CD4-positive, alpha-beta T cell (primary cell): ENCODE measurements at regions not wholly inside any gene's neighbourhood (a gene's known extent, or its start where the extent isn't known, plus 50 kb on each side); places are given as distances from the start of the nearest gene placed in this dataset.

ENCODE experiments used
- ATAC-seq: fragments of 200-7000 bp; cut with Tn5 transposase; one replicate; pipeline ENCODE4 v1.10.0; 2022; ENCODE audit warnings: mild to moderate bottlenecking; ENCODE audit not compliant: poor library complexity
- CTCF ChIA-PET: fragments of 350-600 bp; sonication (Branson Sonifier 250); formaldehyde crosslinking; loops from one replicate; lab custom pipeline; 2021; ENCODE audit warnings: antibody characterized with exemption, inconsistent platforms; lab: Charles Lee
- POLR2A ChIA-PET: fragments of 350-600 bp; sonication (Branson Sonifier 250); formaldehyde crosslinking; loops from one replicate; lab custom pipeline; 2021; ENCODE audit warnings: antibody characterized with exemption, inconsistent platforms; lab: Charles Lee
- DNase-seq, 14 experiments: peaks; one replicate each; pipeline ENCODE4 v3.0.0-alpha.2; 2013 to 2020; ENCODE audit warnings: mixed read lengths in 2 of 14
- H3K27ac ChIP-seq, 2 donors: one replicate each; pipeline versions ENCODE4 v1.5.1 to v1.7.0; 2013; ENCODE audit warnings: low read length in 2 of 2, low read depth in 1 of 2, mild to moderate bottlenecking in 1 of 2
- H3K27me3 ChIP-seq, 2 experiments: 1 replicate in 1 of 2; 2 replicates in 1 of 2; pipeline versions ENCODE4 v1.6.1 to v1.7.0; 2013; ENCODE audit warnings: low read length in 2 of 2, control low read depth in 1 of 2, mild to moderate bottlenecking in 1 of 2, moderate library complexity in 1 of 2; ENCODE audit not compliant: insufficient read depth in 2 of 2, control insufficient read depth in 1 of 2
- H3K36me3 ChIP-seq: one replicate; pipeline ENCODE4 v1.6.1; 2013; ENCODE audit warnings: low read length, control low read depth; ENCODE audit not compliant: insufficient read depth
- H3K4me1 ChIP-seq: one replicate; pipeline ENCODE4 v1.6.1; 2013; ENCODE audit warnings: low read length, control low read depth; ENCODE audit not compliant: insufficient read depth
- H3K4me3 ChIP-seq: one replicate; pipeline ENCODE4 v1.5.1; 2013; ENCODE audit warnings: mild to moderate bottlenecking, low read length, moderate library complexity
- H3K9me3 ChIP-seq, 2 experiments: 1 replicate in 1 of 2; 2 replicates in 1 of 2; pipeline versions ENCODE4 v1.6.1 to v1.7.0; 2013; ENCODE audit warnings: low read length in 2 of 2, mild to moderate bottlenecking in 2 of 2, control low read depth in 1 of 2, moderate library complexity in 1 of 2; ENCODE audit not compliant: control insufficient read depth in 1 of 2, insufficient read depth in 1 of 2
- H3K27ac Mint-ChIP-seq: one replicate; pipeline ENCODE4 v1.8.0; 2020; ENCODE audit warnings: mixed read lengths
- H3K27me3 Mint-ChIP-seq: one replicate; pipeline ENCODE4 v1.8.0; 2021; ENCODE audit warnings: mixed read lengths
- H3K36me3 Mint-ChIP-seq: one replicate; pipeline ENCODE4 v1.8.0; 2021; ENCODE audit warnings: low read depth, mixed read lengths
- H3K4me1 Mint-ChIP-seq: one replicate; pipeline ENCODE4 v1.8.0; 2021; ENCODE audit warnings: low read depth, mixed read lengths
- H3K4me3 Mint-ChIP-seq: one replicate; pipeline ENCODE4 v1.8.0; 2020; ENCODE audit warnings: mild to moderate bottlenecking, mixed read lengths
- H3K9me3 Mint-ChIP-seq: one replicate; pipeline ENCODE4 v1.8.0; 2020; ENCODE audit warnings: mixed read lengths
- intact Hi-C, 2 experiments: fragments of 100-400 bp; cut with DNase I in 1 of 2; cut with micrococcal nuclease in 1 of 2; formaldehyde crosslinking; loops; one replicate each; pipeline versions ENCODE4 v1.15.1 to v1.9.0; 2023 to 2025; cut with DNase I, micrococcal nuclease
- TF ChIP-seq, protein P1 (sequence below): fragments of 200-600 bp; IDR thresholded peaks from one replicate; pipeline ENCODE4 v1.8.0; 2022; ENCODE audit warnings: antibody characterized with exemption, mild to moderate bottlenecking

DNA sequence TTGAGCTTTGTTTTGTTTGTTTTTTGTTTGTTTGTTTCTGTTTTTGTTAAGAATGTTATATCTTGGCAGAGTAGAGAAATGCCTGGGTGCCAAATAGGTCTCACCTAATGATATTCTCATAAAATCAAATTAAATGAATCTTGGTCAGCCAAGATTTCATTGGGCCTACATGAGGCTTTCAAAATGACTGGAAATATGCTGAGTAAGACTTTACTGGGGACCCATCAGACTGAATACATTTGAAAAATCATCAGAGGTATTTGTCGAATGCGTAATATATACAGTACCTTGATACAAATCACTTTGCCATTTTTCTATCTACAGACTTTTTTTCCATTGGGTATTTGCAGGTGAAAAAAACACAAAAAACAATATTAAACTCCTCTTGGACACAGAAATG, 480.8 kb downstream of the CDH2 start:
- Mint-ChIP-seq H3K4me1 (no peaks in the 10 kb centered on the region), H3K36me3 (no peaks in the 10 kb centered on the region), H3K4me3 (no peak overlapping the region), H3K27ac (no peak overlapping the region), H3K27me3 (no peaks in the 10 kb centered on the region), H3K9me3 (peaks cover 18% of the 10 kb centered on the region)
- no peaks in the 10 kb centered on the region for H3K9me3 ChIP-seq
- intact Hi-C loops, result no loop called here
- TF ChIP-seq, protein P1, sequence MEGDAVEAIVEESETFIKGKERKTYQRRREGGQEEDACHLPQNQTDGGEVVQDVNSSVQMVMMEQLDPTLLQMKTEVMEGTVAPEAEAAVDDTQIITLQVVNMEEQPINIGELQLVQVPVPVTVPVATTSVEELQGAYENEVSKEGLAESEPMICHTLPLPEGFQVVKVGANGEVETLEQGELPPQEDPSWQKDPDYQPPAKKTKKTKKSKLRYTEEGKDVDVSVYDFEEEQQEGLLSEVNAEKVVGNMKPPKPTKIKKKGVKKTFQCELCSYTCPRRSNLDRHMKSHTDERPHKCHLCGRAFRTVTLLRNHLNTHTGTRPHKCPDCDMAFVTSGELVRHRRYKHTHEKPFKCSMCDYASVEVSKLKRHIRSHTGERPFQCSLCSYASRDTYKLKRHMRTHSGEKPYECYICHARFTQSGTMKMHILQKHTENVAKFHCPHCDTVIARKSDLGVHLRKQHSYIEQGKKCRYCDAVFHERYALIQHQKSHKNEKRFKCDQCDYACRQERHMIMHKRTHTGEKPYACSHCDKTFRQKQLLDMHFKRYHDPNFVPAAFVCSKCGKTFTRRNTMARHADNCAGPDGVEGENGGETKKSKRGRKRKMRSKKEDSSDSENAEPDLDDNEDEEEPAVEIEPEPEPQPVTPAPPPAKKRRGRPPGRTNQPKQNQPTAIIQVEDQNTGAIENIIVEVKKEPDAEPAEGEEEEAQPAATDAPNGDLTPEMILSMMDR, result no peak
- H3K27ac ChIP-seq, result no peak overlapping the region
- H3K36me3 ChIP-seq, result no peaks in the 10 kb centered on the region
- no peak overlapping the region for H3K4me3 ChIP-seq
- H3K27me3 ChIP-seq, result no peaks in the 10 kb centered on the region
- CTCF ChIA-PET, result no interaction called here
- DNase-seq (no peak), ATAC-seq (no peak)
- H3K4me1 ChIP-seq, result no peaks in the 10 kb centered on the region
- POLR2A ChIA-PET, result no interaction called here

DNA sequence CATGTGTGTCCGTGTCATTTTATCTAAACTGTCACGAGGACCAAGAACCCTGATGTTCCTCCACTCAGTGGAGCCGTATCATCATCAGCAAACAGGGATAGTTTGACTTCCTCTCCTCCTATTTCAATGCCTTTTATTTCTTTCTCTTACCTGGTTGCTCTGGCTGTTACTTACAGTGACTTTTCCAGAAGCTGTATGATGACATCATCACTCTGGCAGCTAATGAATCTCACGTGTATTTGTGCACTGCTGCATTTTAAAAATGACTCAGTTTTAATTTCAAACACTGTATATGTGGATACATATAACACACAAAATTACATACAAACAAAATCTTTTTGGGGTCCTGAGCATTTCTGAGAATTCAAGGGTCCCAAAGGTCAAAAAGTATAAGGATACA, 481.4 kb downstream of the CDH2 start:
- no peak overlapping the region for H3K27ac ChIP-seq
- no peaks in the 10 kb centered on the region for H3K4me1 ChIP-seq
- no peaks in the 10 kb centered on the region for H3K27me3 ChIP-seq
- CTCF ChIA-PET, result no interaction called here
- POLR2A ChIA-PET, result no interaction called here
- Mint-ChIP-seq H3K4me3 (no peak overlapping the region), H3K36me3 (no peaks in the 10 kb centered on the region), H3K27me3 (no peaks in the 10 kb centered on the region), H3K9me3 (peaks cover 18% of the 10 kb centered on the region), H3K4me1 (no peaks in the 10 kb centered on the region), H3K27ac (no peak overlapping the region)
- ATAC-seq (no peak), DNase-seq (no peak)
- TF ChIP-seq, protein P1, result no peak
- H3K36me3 ChIP-seq, result no peaks in the 10 kb centered on the region
- H3K4me3 ChIP-seq, result no peak overlapping the region
- H3K9me3 ChIP-seq, result no peaks in the 10 kb centered on the region
- intact Hi-C loops, result no loop called here

DNA sequence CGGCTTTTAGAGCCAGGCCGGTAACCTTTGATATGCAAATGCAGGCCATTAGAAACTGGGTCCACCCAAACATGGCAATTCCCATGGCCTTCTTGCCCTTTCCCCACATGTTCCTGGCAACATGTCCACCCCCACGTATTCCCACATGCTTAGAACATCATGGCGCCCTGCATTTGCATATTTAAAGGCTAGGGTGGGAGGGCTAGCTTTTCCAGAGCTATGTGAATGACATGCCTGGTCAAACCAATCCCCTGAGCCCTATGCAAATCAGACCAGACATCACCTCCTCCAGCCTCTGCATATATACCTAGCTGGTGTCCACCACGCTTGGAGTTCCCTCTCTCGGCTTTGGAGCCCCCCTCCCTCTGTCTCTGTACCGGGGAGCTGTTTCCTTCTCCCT, 481.9 kb downstream of the CDH2 start:
- CTCF ChIA-PET, result no interaction called here

More for the DNA sequence above, 481.9 kb downstream of the CDH2 start:
- TF ChIP-seq, protein P1, result no peak
- Histone ChIP-seq H3K36me3 (no peaks in the 10 kb centered on the region), H3K4me3 (no peak overlapping the region), H3K9me3 (no peaks in the 10 kb centered on the region), H3K27ac (no peak overlapping the region), H3K4me1 (no peaks in the 10 kb centered on the region), H3K27me3 (no peaks in the 10 kb centered on the region)
- POLR2A ChIA-PET, result no interaction called here
- no peak for DNase-seq
- Mint-ChIP-seq H3K27me3 (no peaks in the 10 kb centered on the region), H3K4me3 (no peak overlapping the region), H3K9me3 (peaks cover 18% of the 10 kb centered on the region), H3K4me1 (no peaks in the 10 kb centered on the region), H3K36me3 (no peaks in the 10 kb centered on the region), H3K27ac (no peak overlapping the region)
- intact Hi-C loops, result no loop called here
- no peak for ATAC-seq
